HG03175 (cell line): ENCODE measurements at regions not wholly inside any gene's neighbourhood (a gene's known extent, or its start where the extent isn't known, plus 50 kb on each side); places are given as distances from the start of the nearest gene placed in this dataset.
"Not testable (repeated sequence)": the region's sequence is repeated elsewhere in the genome, so short reads cannot be mapped to it uniquely, and the experiment has no call there.

Source experiments
- ATAC-seq: cut with Tn5 transposase; IDR thresholded peaks from one replicate; pipeline ENCODE4 v1.9.1; 2021; ENCODE audit warnings: mild to moderate bottlenecking, moderate library complexity; ENCODE audit not compliant: unreplicated experiment

DNA sequence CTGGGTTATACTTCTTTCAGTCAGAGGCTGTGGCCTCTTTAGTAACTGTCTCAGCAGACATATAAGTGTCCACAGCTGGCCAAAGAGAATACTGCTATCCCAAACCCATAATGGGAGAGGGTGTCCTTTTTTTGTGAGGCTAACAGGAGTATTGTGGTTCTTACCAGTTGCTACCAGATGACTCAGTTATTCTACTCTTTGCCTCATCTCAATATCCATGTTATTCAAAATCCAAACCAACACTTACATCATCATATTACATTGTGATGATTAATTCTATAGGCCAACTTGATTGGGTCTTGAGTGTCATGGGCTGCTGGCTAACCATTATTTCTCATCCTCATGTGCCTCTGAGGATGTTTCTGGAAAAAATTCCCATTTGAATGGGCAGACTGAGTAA is 120.9 kb downstream of the TMEM168 start:
- ATAC-seq: no peak

DNA sequence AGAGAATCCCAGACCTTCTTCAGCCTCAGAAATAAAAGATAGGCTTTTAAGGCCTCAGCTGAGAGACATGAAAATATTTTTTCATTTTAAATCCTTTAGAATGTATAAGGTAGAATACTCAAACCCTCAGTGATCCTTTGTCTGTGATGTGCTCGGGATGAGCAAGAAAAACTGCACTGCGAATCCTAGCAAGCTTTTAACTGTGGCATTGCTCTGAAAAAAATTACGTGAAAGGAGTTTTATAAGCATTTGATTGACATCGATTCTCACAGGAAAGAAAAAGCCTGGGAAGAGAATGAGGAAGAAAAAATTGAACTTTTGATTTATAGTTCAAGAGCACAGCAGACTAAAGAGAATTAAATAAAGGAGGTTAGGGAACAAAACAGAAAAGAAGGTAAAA is 120.0 kb downstream of the TMEM168 start:
- no peak for ATAC-seq

DNA sequence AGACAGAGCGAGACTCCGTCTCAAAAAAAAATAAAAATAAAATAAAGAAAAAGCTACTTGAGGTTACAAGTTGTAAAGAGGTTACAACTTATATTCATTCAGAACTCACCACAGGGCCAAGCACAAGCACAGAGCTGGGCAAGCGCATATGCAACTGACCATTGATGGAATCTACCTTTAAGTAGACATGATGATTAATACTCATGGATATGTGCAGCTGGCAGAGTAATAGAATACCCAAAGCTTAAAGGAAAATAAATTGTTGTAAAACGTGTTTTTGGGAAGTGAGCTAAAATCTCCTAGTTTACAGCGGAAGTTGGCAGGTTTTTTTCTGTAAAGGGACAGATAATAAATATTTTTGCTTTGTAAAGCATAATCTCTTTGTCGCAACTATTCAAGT is 111.6 kb downstream of the TMEM168 start:
- ATAC-seq: no peak

DNA sequence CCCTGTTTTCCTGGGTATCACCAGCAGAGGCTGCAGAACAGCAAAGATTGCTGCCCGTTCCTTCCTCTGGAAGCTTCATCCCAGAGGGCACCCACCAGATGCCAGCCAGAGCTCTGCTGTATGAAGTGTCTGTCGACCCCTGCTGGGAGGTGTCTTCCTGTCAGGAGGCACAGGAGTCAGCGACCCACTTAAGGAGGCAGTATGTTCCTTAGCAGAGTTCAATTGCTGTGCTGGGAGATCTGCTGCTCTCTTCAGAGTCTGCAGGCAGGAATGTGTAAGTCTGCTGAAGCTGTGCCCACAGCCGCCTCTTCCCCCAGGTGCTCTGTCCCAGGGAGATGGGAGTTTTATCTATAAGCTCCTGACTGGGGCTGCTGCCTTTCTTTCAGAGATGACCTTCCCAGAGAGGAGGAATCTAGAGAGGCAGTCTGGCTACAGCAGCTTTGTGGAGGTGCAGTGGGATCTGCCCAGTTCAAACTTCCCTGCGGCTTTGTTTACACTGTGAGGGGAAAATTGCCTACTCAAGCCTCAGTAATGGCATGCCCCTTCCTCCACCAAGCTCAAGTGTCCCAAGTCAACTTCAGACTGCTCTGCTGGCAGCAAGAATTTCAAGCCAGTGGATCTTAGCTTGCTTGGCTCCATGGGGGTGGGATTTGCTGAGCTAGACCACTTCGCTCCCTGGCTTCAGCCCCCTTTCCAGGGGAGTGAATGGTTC is 100.6 kb downstream of the TMEM168 start:
- not testable (repeated sequence) for ATAC-seq

GRCh38 chr7:112692333-112692732 is 97.9 kb downstream of the TMEM168 start:
- ATAC-seq: no peak

DNA sequence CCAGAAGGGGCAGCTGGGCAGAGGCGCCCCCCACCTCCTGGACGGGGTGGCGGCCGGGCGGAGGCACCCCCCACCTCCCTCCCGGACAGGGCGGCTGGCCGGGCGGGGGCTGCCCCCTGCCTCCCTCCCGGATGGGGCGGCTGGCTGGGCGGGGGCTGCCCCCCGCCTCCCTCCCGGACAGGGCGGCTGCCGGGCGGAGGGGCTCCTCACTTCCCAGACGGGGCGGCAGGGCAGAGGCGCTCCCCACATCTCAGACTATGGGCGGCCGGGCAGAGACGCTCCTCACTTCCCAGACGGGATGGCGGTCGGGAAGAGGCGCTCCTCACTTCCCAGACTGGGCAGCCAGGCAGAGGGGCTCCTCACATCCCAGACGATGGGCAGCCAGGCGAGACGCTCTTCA is 93.0 kb downstream of the TMEM168 start:
- ATAC-seq: not testable (repeated sequence)

DNA sequence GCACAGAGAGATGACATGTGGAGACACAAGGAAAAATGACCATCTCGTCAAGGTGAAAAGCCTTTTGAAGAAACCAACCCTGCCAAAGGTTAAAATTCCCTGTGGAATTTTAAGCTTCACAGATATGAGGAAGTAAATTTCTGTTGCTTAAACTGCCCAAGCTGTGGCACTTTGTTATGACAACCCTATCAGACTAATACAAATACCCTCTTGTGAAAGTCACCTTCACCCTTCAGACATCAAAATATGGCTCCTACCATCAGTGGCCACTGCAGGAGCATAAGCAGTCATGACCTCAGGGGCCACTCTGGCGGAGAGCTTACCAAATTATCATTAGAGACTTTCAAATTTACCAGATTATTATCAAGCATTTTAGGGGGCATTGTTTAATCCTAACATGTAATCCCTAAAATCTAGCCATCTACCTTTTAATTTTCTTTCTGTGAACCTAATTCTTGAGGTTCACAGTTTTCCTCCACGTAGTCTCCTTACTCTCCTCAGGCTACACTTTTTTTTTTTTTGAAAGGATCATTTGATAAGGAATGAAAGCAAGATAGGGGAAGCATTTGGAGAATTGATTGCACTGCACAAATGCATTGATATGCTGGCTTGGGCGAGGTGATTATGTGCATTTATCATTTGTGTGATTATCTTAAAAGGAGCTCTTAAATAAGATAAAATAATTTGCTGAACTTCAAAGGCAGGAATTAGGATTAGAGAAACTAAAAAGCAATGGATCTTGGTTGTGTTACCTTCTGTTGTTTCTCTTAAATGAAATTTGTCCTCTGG is 90.3 kb downstream of the TMEM168 start:
- no peak for ATAC-seq

- no peak for ATAC-seq
These were observed 88.7 kb downstream of the TMEM168 start for GRCh38 chr7:112701456-112701855.

- peak; percentile 54 for ATAC-seq
These were observed 82.5 kb downstream of the TMEM168 start for GRCh38 chr7:112707655-112708054.

DNA sequence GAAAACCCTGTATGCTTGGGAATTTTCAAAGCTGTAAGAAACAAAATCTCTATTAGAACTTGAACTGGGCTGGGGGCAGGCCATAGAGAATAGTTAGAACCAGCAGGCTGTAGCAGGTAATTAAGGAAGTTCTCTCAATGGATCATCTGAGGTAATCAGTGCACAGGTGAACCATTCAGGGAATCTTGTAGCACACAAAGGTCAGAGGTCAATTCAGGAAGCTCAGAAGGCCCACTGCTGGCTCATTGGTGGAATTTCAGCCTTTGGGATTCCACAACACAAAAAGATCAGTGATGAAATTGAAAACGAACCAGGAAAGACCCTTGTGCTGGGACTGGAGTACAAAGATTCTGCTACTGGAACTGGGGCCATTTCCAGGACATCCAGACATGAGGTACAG is 82.0 kb downstream of the TMEM168 start:
- no peak for ATAC-seq
